ENCODE measurements at regions not wholly inside any gene's neighbourhood (a gene's known extent, or its start where the extent isn't known, plus 50 kb on each side); places are given as distances from the start of the nearest gene placed in this dataset.

- no peak for TF ChIP-seq CTCF (IDR thresholded peaks at IDR 0.05)
- no peak for TF ChIP-seq ZFX (IDR thresholded peaks at IDR 0.05; ENCODE audit: borderline replicate concordance)
Measured at GRCh38 chr15:35838424-35839111, 292.6 kb upstream of the DPH6 start.

All from 22Rv1 (cell line).